K562 (cell line): ENCODE measurements at regions not wholly inside any gene's neighbourhood (a gene's known extent, or its start where the extent isn't known, plus 50 kb on each side); places are given as distances from the start of the nearest gene placed in this dataset.

Experiments used
- ATAC-seq: fragments of 200-7000 bp; cut with Tn5 transposase; 3 replicates; pipeline ENCODE4 v1.9.1; 2020; ENCODE audit warnings: moderate library complexity
- BruUV-seq: library from RNA; stranded (reverse); fragments of 400-500 nt; replicated peaks from 2 replicates; lab custom pipeline; 2021; lab: Mats Ljungman, UMichigan
- CTCF ChIA-PET: fragments of 300-600 bp; formaldehyde crosslinking; extraction: SDS; loops from one replicate; lab custom pipeline; 2021; ENCODE audit warnings: low intra/inter-chr PET ratio; lab: Yijun Ruan, JAX
- POLR2A ChIA-PET: fragments of 300-600, 350-650 bp; sonication (Branson Sonifier 250); formaldehyde crosslinking; extraction: SDS; loops from one replicate; lab custom pipeline; 2021; ENCODE audit warnings: antibody characterized with exemption, inconsistent platforms; lab: Yijun Ruan, JAX
- DNase-seq, 4 experiments: peaks; one replicate each; pipeline versions ENCODE4 v3.0.0 to v3.0.0-alpha.2; 2011 to 2018; ENCODE audit warnings: low spot score in 3 of 4, mixed read lengths in 3 of 4; ENCODE audit errors: extremely low read depth in 1 of 4
- FAIRE-seq: peaks from 2 replicates; lab custom pipeline; 2011; peaks lifted over from hg19 to GRCh38; lab: Jason Lieb, UNC
- H2AFZ ChIP-seq: 2 replicates; pipeline ENCODE4 v1.6.0; 2011; ENCODE audit warnings: low read depth, low read length, control low read depth, inconsistent platforms
- H3K27ac ChIP-seq: fragments of 200-600 bp; 3 replicates; pipeline ENCODE4 v1.8.0; 2011; ENCODE audit warnings: low read depth, mild to moderate bottlenecking, control low read depth, inconsistent platforms, low read length, moderate library complexity, mixed read lengths; ENCODE audit errors: extremely low read depth
- H3K27me3 ChIP-seq, 2 experiments: fragments of 300-600 bp in 1 of 2; 2 replicates in 1 of 2; 3 replicates in 1 of 2; pipeline versions ENCODE4 v1.6.0 to v1.8.0; 2011; ENCODE audit warnings: inconsistent platforms in 2 of 2, low read length in 2 of 2, mild to moderate bottlenecking in 1 of 2, mixed read lengths in 1 of 2, moderate library complexity in 1 of 2; ENCODE audit not compliant: control insufficient read depth in 2 of 2, insufficient read depth in 2 of 2
- H3K36me3 ChIP-seq: fragments of 300-600 bp; 3 replicates; pipeline ENCODE4 v1.8.0; 2011; ENCODE audit warnings: mild to moderate bottlenecking, low read length, inconsistent platforms; ENCODE audit not compliant: control insufficient read depth, insufficient read depth
- H3K4me1 ChIP-seq, 2 experiments: fragments of 200-600 bp in 1 of 2; replicated peaks in 1 of 2; 2 replicates in 1 of 2; 3 replicates in 1 of 2; pipeline versions ENCODE4 v1.5.1 to v1.8.0; 2011; ENCODE audit warnings: inconsistent platforms in 2 of 2, low read length in 2 of 2, mild to moderate bottlenecking in 1 of 2, mixed read lengths in 1 of 2, moderate library complexity in 1 of 2; ENCODE audit not compliant: control insufficient read depth in 2 of 2, insufficient read depth in 2 of 2
- H3K4me2 ChIP-seq: 2 replicates; pipeline ENCODE4 v1.6.1; 2011; ENCODE audit warnings: low read length, control low read depth, inconsistent platforms, mixed read lengths; ENCODE audit not compliant: insufficient read depth
- H3K4me3 ChIP-seq: fragments of 200-600 bp; sonication (generic), shearing (Covaris generic); 2 replicates; pipeline ENCODE4 v1.5.1; 2016; ENCODE audit warnings: control low read depth, inconsistent platforms
- H3K79me2 ChIP-seq: fragments of 200-600 bp; 3 replicates; pipeline ENCODE4 v1.8.0; 2011; ENCODE audit warnings: low read length, inconsistent platforms; ENCODE audit not compliant: control insufficient read depth, insufficient read depth
- H3K9ac ChIP-seq, 2 experiments: 2 replicates each; pipeline versions ENCODE4 v1.6.0 to v1.6.1; 2011; ENCODE audit warnings: low read depth in 2 of 2, low read length in 2 of 2, control low read depth in 1 of 2, inconsistent platforms in 1 of 2, mild to moderate bottlenecking in 1 of 2, mixed read lengths in 1 of 2; ENCODE audit not compliant: insufficient read depth in 1 of 2
- H3K9me1 ChIP-seq: one replicate; pipeline ENCODE4 v1.6.0; 2011; ENCODE audit warnings: inconsistent platforms, mild to moderate bottlenecking, low read length, moderate library complexity; ENCODE audit not compliant: control insufficient read depth, insufficient read depth
- H3K9me3 ChIP-seq: replicated peaks from 2 replicates; pipeline ENCODE4 v1.5.1; 2011; ENCODE audit warnings: low read depth, low read length, inconsistent platforms; ENCODE audit not compliant: control insufficient read depth, insufficient read depth
- H4K20me1 ChIP-seq: replicated peaks from 2 replicates; pipeline ENCODE4 v1.6.1; 2011; ENCODE audit warnings: low read length, inconsistent platforms, mixed read lengths; ENCODE audit not compliant: control insufficient read depth, insufficient read depth
- ARHGAP35 ChIP-seq: fragments of 450-650 bp; IDR thresholded peaks from 2 replicates; pipeline ENCODE4 v1.6.1; 2018; ENCODE audit not compliant: partially characterized antibody
- ATF1 ChIP-seq, 2 experiments: fragments of 450-650 bp in 1 of 2; IDR thresholded peaks; 2 replicates each; pipeline ENCODE4 v1.6.1; 2016; ENCODE audit warnings: missing compliant biosample characterization in 1 of 2, missing genetic modification characterization in 1 of 2
- ATF4 ChIP-seq: fragments of 450-650 bp; formaldehyde crosslinking; IDR thresholded peaks from 2 replicates; pipeline ENCODE4 v1.4.0; 2022; ENCODE audit warnings: mild to moderate bottlenecking, moderate library complexity
- CSDE1 ChIP-seq, 2 experiments: fragments of 450-650 bp; IDR thresholded peaks; 2 replicates each; pipeline ENCODE4 v1.6.1; 2016; ENCODE audit warnings: mild to moderate bottlenecking in 1 of 2
- FIP1L1 ChIP-seq: fragments of 200-400 bp; formaldehyde crosslinking; IDR thresholded peaks from 2 replicates; pipeline ENCODE4 v1.6.1; 2018; ENCODE audit warnings: mild to moderate bottlenecking, low read depth, low read length; ENCODE audit not compliant: poor library complexity, severe bottlenecking
- FOXM1 ChIP-seq, 2 experiments: fragments of 450-650 bp in 1 of 2; sonication (generic) in 1 of 2; formaldehyde crosslinking in 1 of 2; IDR thresholded peaks; 2 replicates each; pipeline versions ENCODE4 v1.6.1 to v1.9.0; 2017 to 2022; ENCODE audit warnings: low read depth in 2 of 2, mild to moderate bottlenecking in 2 of 2, missing genetic modification reagents in 1 of 2, moderate library complexity in 1 of 2
- GTF2E2 ChIP-seq: fragments of 200-800 bp; sonication (Bioruptor generic); IDR thresholded peaks from 2 replicates; pipeline ENCODE4 v1.6.1; 2016; ENCODE audit warnings: missing genetic modification characterization, missing compliant biosample characterization
- IRF1 ChIP-seq: sonication (generic); formaldehyde crosslinking; IDR thresholded peaks from 2 replicates; pipeline ENCODE4 v1.8.0; 2022; ENCODE audit warnings: missing genetic modification reagents, mild to moderate bottlenecking, borderline replicate concordance
- NELFE ChIP-seq: IDR thresholded peaks from 2 replicates; pipeline ENCODE4 v1.6.1; 2011; ENCODE audit warnings: mild to moderate bottlenecking; ENCODE audit not compliant: insufficient read depth, insufficient read length
- NFXL1 ChIP-seq: fragments of 450-650 bp; formaldehyde crosslinking; IDR thresholded peaks from 2 replicates; pipeline ENCODE4 v1.4.0; 2021; ENCODE audit warnings: mild to moderate bottlenecking
- SRF ChIP-seq, 2 experiments: fragments of 250-450, 450-650 bp in 1 of 2; sonication (Bioruptor Pico) in 1 of 2; sonication (generic) in 1 of 2; formaldehyde crosslinking; IDR thresholded peaks; 2 replicates each; pipeline versions ENCODE4 v1.5.0 to v1.5.1; 2020 to 2022; ENCODE audit warnings: mild to moderate bottlenecking in 1 of 2, missing genetic modification reagents in 1 of 2
- UBTF ChIP-seq, 2 experiments: IDR thresholded peaks; 2 replicates each; pipeline ENCODE4 v1.6.1; 2012; ENCODE audit warnings: improper control_type of control experiment in 2 of 2, low read depth in 2 of 2, low read length in 2 of 2, borderline replicate concordance in 1 of 2
- ZNF277 ChIP-seq: fragments of 250-450 bp; sonication (Bioruptor Pico); IDR thresholded peaks from 2 replicates; pipeline ENCODE4 v1.8.0; 2022; ENCODE audit warnings: inconsistent platforms, mild to moderate bottlenecking, moderate library complexity, borderline replicate concordance
- ZNF311 ChIP-seq: fragments of 250-450 bp; sonication (Bioruptor Pico); IDR thresholded peaks from 2 replicates; pipeline ENCODE4 v1.4.0; 2020; ENCODE audit warnings: mild to moderate bottlenecking, moderate library complexity
- ZNF436 ChIP-seq: fragments of 250-450, 450-650 bp; sonication (Bioruptor Pico); formaldehyde crosslinking; IDR thresholded peaks from 2 replicates; pipeline ENCODE4 v1.7.0; 2020; ENCODE audit warnings: mild to moderate bottlenecking
- WGBS: fragments of 100-300 bp; shearing (Covaris generic); methylation state at CpG from one replicate; pipeline ENCODE4 v1.1.6; 2016; ENCODE audit warnings: low coverage, mixed read lengths; ENCODE audit not compliant: insufficient coverage; ENCODE audit errors: missing lambda C conversion rate; 5-methylcytosine and 5-hydroxymethylcytosine counted together
- in situ Hi-C: fragments of 300-500 bp; cut with MboI; formaldehyde crosslinking; loops from 4 replicates; pipeline ENCODE4 v1.15.0; 2018; ENCODE audit warnings: inconsistent platforms, mixed read lengths
- intact Hi-C: fragments of 100-400 bp; cut with micrococcal nuclease; formaldehyde crosslinking; loops from 2 replicates; pipeline ENCODE4 v1.14.2; 2022

- no peak for DNase-seq
- in situ Hi-C loops = no loop called here
- Histone ChIP-seq H3K4me2 (no peak overlapping the region), H3K79me2 (no peaks in the 10 kb centered on the region), H3K27ac (no peak overlapping the region), H2AFZ (no peak overlapping the region), H3K27me3 (no peaks in the 10 kb centered on the region), H3K9ac (no peak overlapping the region), H3K9me1 (no peaks in the 10 kb centered on the region), H3K4me3 (no peak overlapping the region), H3K9me3 (no peaks in the 10 kb centered on the region), H3K4me1 (no peaks in the 10 kb centered on the region), H4K20me1 (no peaks in the 10 kb centered on the region), H3K36me3 (no peaks in the 10 kb centered on the region; the same call in 2 of the 3 replicates)
- no peak for FAIRE-seq
- 19% methylated on average over 3 of the region's 3 CpGs for WGBS
- TF ChIP-seq ZNF311 (no peak), IRF1 (no peak), GTF2E2 (tag) (no peak), ZNF277 (CRISPR knock-in tag) (no peak), ATF4 (CRISPR knock-in tag) (no peak), FOXM1 (IDR thresholded peaks at IDR 0.05; ENCODE audit: low read depth) (no peak), FOXM1 (CRISPR knock-in tag; IDR thresholded peaks at IDR 0.05; ENCODE audit: low read depth) (no peak), NELFE (no peak), FIP1L1 (no peak), NFXL1 (CRISPR knock-in tag) (no peak), CSDE1 (IDR thresholded peaks at IDR 0.05) (no peak), ATF1 (CRISPR knock-in tag; IDR thresholded peaks at IDR 0.05) (no peak), ATF1 (tag; IDR thresholded peaks at IDR 0.05) (no peak), SRF (CRISPR knock-in tag; IDR thresholded peaks at IDR 0.05) (no peak), UBTF (IDR thresholded peaks at IDR 0.05; ENCODE audit: borderline replicate concordance in 1 of 2, low read depth in 2 of 2, low read length in 2 of 2) (no peak), ARHGAP35 (no peak), ZNF436 (no peak)
- no TSS peak for BruUV-seq
- intact Hi-C loops = no loop called here
- POLR2A ChIA-PET = interaction anchor here (0.7 kb wide), 1 partner anchor 284 kb away, joined by 3 read pairs; no protein-coding TSS in a partner anchor
- no peak; the same call in 2 of the 3 replicates for ATAC-seq
- CTCF ChIA-PET = no interaction called here
Measured at GRCh38 chr10:21083861-21084260, 186.8 kb upstream of the NEBL start.
